HPDE6-E6E7 (cell line): ENCODE measurements at regions not wholly inside any gene's neighbourhood (a gene's known extent, or its start where the extent isn't known, plus 50 kb on each side); places are given as distances from the start of the nearest gene placed in this dataset.

Experiments
- DNase-seq: peaks from one replicate; pipeline ENCODE4 v3.0.0; 2011; ENCODE audit warnings: missing footprints; ENCODE audit errors: extremely low spot score

GRCh38 chr10:61001731-61002122 is 57.7 kb upstream of the RHOBTB1 start:
- no peak for DNase-seq

- peak; percentile 20 for DNase-seq
Observed at GRCh38 chr10:61000769-61001730, 57.1 kb upstream of the RHOBTB1 start.

- no peak for DNase-seq
Observed at GRCh38 chr10:60998932-60999331, 54.9 kb upstream of the RHOBTB1 start.

- no peak for DNase-seq
Observed at GRCh38 chr10:60994128-60994527, 50.1 kb upstream of the RHOBTB1 start.
